RCC 7860 (cell line): ENCODE measurements at regions not wholly inside any gene's neighbourhood (a gene's known extent, or its start where the extent isn't known, plus 50 kb on each side); places are given as distances from the start of the nearest gene placed in this dataset.
"Not testable (repeated sequence)": the region's sequence is repeated elsewhere in the genome, so short reads cannot be mapped to it uniquely, and the experiment has no call there.

ENCODE experiments used
- DNase-seq: peaks from one replicate; pipeline ENCODE4 v3.0.0-alpha.2; 2015; ENCODE audit warnings: low spot score
- FAIRE-seq: peaks from 2 replicates; lab custom pipeline; 2012; peaks lifted over from hg19 to GRCh38; lab: Jason Lieb, UNC

DNA sequence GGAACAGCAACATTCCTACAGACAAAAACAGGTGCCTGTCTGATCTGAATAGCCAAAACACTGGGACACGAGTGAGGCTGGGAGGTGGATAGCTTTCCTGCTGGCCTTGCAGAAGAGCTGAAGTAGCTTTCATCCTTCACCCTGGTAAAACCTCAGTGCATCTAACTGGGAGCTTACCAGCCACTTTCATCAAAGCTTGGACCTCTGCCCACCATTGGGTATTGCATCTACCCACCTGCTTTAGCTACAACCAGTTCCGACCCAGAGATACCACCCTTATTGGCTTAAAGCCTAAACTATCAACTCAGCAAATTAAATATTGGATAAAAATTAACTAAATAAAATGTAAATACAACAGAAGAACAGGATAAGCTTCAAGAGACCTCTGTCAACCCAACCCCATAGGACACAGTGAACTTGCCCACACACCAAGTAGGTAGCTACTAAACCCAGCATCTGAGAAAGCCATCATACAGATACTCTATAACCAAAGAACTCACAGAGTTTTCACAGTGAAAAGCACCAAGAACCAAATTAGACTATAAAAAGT lies 866.3 kb downstream of the FSCB start:
- DNase-seq, result no peak
- no peak for FAIRE-seq

DNA sequence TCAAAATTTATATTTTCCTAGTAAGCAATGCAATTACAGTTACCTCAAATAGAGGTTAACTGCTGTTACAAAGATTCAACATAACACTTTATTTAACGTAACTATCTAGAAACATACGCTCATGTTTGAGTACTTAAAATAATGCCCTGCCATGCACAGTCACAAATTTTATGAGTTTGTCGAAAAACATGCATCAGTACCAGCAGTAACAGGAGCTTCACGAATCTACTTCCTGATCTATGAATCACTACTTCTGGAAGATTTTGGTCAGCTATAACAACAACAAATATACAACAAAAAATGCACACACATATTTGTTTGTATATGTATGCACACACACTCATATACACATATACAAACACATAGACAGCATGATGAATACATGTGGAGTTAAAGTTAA lies 881.8 kb downstream of the FSCB start:
- DNase-seq (no peak), FAIRE-seq (no peak)

DNA sequence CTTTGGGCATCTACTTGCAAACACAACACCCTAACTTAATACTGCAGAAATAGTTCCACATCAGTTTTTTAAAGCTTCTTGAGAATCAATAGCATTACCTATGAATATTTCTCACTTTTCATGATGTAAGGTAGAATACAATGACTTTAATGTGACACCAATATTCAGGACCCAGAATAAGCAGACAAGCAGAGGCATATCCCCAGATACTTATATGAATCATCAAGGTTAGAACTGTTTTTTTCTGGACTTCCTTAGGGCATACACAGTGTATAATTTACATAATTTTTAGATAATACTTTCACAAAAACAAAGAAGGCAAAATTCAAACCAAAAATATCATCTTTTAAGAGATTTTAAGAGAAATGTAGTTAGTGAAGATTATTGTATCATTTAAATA lies 885.8 kb downstream of the FSCB start:
- no peak for FAIRE-seq
- DNase-seq, result no peak

DNA sequence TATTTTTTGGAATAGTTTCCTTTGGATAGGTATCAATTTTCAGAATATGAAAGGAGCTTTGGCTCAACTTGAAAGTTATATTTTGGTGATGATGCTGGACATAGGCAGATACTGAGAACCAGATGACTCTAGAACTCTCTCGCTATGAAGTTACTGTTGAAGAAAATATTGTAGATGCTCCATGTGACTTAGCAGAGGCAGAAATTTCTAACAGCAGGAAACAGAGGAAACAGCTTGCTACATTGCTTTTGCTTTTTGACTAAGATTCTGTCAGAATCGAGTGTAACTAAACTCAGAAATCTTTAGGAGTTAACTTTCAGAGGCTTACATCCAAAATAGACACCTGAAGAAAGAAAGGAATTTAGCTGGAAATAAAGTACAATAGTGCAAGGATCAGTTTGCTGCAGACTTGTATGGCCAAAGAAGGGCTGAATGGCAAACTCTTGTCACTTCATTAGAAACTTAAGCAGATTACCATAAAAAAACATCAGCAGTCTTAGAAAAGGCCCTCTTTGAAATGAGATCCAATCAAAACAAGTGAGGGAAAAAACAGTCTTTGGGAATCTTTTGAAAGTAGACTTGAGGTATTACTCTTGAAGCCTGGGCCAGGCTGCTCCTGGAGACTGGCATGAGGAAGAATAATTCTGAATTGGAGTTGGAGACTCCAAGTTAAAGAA lies 911.8 kb downstream of the FSCB start:
- FAIRE-seq (no peak), DNase-seq (no peak)

GRCh38 chr14:43591776-43592175 lies 915.3 kb downstream of the FSCB start:
- no peak for FAIRE-seq
- no peak for DNase-seq

GRCh38 chr14:43587183-43587582 lies 919.9 kb downstream of the FSCB start:
- no peak for DNase-seq
- FAIRE-seq, result no peak

DNA sequence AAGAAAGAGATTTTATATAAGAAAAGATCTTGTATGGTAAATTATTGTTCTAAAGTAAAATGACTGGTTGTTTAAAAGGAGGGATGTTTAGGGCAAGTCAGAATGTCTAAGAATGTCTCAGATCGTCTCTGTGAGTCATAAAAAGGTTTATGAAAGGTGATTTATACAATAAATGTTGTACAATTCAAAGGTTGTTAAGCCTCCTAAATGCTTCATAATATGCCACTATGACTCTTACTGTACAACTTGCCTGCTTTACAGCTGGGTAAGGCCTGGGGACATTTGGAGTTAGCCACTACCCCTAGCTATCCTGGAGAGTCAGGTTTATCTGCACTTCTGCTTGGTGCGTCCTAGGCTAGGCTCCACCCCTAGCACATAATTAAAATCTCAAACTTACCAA lies 927.4 kb downstream of the FSCB start:
- no peak for FAIRE-seq
- no peak for DNase-seq

DNA sequence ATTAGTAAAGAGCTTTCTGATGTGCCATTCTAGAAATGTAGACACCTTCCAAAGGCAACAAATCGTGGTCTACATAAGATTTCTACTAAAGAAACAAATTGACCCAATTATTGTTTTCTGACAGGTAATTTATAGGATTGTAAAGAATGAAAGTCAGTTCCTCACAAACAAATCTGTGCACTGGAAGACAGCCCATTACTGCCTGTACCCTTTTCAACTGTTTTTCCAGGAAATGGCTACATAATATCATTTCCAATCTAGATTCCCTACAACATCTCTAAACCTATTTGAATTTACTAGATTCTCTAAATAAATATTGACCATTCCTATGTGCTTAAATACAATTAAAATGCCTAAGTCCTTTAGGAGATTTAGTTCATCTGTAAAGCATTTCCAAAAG lies 939.1 kb downstream of the FSCB start:
- DNase-seq (no peak), FAIRE-seq (no peak)

DNA sequence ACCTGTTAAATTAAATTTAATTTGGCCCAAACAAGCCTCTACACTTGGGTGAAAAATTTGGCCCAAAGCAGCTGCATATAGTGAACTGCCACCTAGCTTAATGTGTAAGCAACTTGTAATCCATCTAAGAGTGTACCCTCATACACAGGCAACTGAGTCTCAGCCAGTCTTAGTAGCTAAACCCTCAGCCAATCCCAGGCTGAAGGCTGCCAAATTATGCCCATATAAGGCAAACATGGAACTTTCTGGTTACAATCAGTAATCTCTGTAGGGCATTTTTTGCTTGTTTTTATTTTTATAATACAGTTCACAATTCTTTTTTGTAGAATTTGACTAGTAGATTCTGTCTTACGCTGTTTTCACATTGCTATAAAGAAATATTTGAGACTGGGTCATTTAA lies 958.7 kb downstream of the FSCB start:
- FAIRE-seq (no peak), DNase-seq (no peak)

GRCh38 chr14:43547596-43547995 lies 959.5 kb downstream of the FSCB start:
- FAIRE-seq, DNase-seq: not testable (repeated sequence)

- DNase-seq, result no peak
- no peak for FAIRE-seq
Measured at GRCh38 chr14:43541356-43541755, 965.7 kb downstream of the FSCB start.

- no peak for FAIRE-seq
- DNase-seq, result no peak
Measured at GRCh38 chr14:43540948-43541347, 966.1 kb downstream of the FSCB start.

DNA sequence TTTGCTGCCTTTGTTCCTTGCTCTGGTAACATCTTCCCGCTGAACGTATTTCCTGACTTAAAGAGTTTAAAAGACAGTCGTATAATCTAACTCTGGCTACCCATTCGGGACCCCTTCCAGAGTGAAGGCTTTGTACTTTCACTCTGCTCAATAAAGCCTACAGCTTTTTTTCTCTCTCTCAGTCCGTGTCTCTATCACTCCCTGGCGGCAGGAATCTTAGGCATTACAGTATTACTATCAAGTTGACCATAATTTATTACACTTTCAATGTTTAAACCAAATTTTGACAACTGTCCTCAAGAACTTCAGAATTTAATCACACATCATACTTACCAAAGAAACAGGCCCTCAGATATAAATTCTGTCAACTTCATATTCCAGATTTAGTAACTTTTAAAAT lies 967.9 kb downstream of the FSCB start:
- no peak for FAIRE-seq

DNA sequence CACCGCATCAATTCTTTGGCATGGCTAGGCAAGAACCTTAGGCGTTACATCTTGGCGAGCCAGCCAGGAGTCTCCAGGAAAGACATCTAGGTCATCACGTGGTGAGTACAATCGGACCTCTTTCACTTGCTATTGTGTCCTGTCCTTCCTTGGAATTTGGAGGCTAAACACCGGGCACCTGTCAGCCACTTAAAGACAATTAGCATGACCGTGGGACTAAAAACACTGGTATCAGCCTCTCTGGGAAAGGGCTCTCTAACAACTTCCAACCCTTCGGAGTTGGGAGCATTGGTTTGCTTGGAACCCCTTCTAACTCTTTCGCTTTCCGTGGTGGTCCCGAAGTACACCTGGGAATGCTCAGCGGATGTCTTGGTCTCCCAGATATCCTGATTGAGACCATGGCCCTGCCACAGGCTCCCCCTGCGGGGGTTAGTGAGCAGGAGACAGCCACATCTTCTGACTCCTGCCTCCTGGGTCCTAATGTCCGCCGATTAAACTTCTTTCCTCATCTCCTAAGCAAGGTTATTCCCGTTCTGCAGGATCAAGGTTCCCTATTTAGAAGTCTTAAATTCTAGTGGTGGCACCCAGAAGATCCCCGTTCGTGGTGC lies 971.7 kb downstream of the FSCB start:
- FAIRE-seq (no peak), DNase-seq (no peak)

More for the DNA sequence above, 967.9 kb downstream of the FSCB start:
- no peak for DNase-seq

GRCh38 chr14:43532825-43533416 lies 974.2 kb downstream of the FSCB start:
- no peak for DNase-seq
- FAIRE-seq, result no peak

DNA sequence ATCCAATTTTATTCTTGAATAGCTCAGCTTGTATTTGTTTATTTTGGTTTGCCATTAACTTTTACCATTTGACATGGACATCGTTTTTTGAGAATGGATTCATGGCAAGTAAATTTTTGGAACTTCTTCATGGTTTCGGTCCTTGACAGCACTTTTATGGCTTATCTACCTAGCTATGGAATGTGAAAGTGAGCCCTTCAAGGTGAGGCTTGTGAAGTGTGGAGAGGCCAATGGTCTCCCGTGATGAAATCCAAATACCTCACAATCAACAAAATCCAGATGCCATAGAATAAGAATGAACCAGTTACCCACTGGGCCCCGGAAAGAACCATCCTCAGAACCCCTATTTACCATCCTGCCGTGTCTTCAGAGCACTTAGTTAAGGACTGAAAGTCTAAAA lies 978.8 kb downstream of the FSCB start:
- no peak for FAIRE-seq

GRCh38 chr14:43525658-43526057 lies 981.4 kb downstream of the FSCB start:
- DNase-seq, result no peak
- FAIRE-seq, result no peak

More for the DNA sequence above, 978.8 kb downstream of the FSCB start:
- no peak for DNase-seq

- no peak for DNase-seq
- FAIRE-seq, result no peak
Measured at GRCh38 chr14:43522901-43523300, 984.2 kb downstream of the FSCB start.

DNA sequence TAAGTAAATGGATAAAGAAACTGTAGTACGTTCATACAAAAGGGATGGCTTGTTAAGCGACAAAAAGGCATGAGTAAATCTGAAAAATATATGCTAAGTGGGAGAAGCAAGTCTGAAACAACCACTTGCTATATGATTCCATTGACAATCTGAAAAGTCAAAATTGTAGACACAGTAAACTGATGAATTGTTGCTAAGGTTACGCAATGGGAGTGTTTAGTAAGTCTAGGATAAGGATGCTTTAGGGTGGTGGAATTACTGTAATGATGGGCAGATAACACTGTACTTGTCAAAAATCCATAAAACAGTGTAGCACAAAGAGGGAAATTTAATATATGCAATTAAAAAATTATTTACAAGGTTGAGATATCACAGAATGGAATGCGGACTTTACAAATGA lies 984.9 kb downstream of the FSCB start:
- no peak for FAIRE-seq
- DNase-seq, result no peak

GRCh38 chr14:43503508-43503907 lies 1003.6 kb downstream of the FSCB start:
- DNase-seq, result no peak
- no peak for FAIRE-seq

- FAIRE-seq, DNase-seq: not testable (repeated sequence)
Measured at GRCh38 chr14:43492359-43492758, 1014.7 kb downstream of the FSCB start.

DNA sequence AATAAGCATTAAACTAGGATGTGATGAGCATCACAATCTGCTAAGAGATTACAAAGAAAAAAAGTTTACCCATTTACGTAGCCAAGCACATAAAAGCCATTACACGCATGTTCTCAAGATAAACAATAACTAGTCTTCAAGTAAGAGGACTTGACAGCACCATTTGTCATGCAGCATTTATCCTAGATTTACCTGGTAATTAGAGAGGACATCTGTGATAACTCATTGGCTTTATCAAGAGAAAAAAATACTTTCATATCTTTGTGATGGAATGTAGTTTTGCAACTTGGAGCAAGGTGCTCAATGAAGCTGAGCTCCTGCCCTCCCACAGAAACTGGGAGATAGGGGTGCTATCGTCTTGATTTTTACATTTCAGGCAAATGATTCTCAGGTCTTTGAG lies 1023.7 kb downstream of the FSCB start:
- FAIRE-seq (no peak), DNase-seq (no peak)
